Cardiac fibroblast (primary cell): ENCODE measurements at regions not wholly inside any gene's neighbourhood (a gene's known extent, or its start where the extent isn't known, plus 50 kb on each side); places are given as distances from the start of the nearest gene placed in this dataset.

Source experiments
- DNase-seq, 2 donors: peaks; one replicate each; pipeline versions ENCODE4 v3.0.0 to v3.0.0-alpha.2; 2010; ENCODE audit warnings: low read depth in 2 of 2
- H3K4me3 ChIP-seq, 2 donors: replicated peaks in 1 of 2; 1 replicate in 1 of 2; 2 replicates in 1 of 2; pipeline ENCODE4 v1.5.1; 2011; ENCODE audit warnings: low read depth in 2 of 2, low read length in 2 of 2, mild to moderate bottlenecking in 2 of 2, moderate library complexity in 1 of 2
- TF ChIP-seq, protein P1 (sequence below): IDR thresholded peaks from one replicate; pipeline ENCODE4 v1.5.1; 2011; ENCODE audit warnings: low read depth, mild to moderate bottlenecking, low read length, inconsistent platforms

DNA sequence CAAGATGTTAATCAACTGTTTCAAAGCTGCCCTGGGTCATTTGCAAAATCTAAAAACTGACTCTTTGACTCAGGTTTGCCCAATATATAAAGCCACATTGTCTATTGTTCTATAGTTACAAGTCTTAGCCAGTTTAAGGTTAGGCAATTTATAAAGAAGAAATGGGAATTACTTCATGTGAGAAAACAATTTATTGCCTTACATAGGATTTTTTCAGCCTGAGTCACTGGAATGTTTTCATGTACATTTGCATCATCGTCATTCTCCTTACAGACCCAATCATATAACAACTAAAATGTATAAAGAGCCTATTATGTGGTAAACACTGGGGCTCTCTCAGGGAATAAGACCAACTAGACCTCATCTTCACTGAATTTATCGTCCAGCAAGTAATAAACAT lies 100.3 kb upstream of the PLEKHG7 start:
- TF ChIP-seq, protein P1, sequence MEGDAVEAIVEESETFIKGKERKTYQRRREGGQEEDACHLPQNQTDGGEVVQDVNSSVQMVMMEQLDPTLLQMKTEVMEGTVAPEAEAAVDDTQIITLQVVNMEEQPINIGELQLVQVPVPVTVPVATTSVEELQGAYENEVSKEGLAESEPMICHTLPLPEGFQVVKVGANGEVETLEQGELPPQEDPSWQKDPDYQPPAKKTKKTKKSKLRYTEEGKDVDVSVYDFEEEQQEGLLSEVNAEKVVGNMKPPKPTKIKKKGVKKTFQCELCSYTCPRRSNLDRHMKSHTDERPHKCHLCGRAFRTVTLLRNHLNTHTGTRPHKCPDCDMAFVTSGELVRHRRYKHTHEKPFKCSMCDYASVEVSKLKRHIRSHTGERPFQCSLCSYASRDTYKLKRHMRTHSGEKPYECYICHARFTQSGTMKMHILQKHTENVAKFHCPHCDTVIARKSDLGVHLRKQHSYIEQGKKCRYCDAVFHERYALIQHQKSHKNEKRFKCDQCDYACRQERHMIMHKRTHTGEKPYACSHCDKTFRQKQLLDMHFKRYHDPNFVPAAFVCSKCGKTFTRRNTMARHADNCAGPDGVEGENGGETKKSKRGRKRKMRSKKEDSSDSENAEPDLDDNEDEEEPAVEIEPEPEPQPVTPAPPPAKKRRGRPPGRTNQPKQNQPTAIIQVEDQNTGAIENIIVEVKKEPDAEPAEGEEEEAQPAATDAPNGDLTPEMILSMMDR = no peak
- DNase-seq = peak; percentile 90 to 99
- H3K4me3 ChIP-seq = no peak overlapping the region

DNA sequence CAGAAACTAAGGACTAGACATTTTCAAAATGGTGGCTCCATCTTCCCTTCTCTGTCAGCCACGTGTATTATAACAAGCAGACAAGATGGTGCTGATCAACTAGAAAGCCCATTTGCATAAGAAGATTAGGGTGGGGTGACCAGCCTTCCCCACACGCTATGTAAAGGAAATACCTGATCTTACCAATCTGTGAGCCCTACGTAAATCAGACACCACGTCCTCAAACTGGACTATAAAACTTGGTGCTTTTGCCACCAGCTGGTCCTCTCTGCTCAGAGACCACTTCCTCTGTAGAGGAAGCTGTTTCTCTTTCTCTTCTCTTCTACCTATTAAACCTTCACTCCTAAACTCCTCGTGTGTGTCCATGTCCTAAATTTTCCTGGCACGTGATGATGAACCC lies 101.1 kb upstream of the PLEKHG7 start:
- no peak overlapping the region for H3K4me3 ChIP-seq

DNA sequence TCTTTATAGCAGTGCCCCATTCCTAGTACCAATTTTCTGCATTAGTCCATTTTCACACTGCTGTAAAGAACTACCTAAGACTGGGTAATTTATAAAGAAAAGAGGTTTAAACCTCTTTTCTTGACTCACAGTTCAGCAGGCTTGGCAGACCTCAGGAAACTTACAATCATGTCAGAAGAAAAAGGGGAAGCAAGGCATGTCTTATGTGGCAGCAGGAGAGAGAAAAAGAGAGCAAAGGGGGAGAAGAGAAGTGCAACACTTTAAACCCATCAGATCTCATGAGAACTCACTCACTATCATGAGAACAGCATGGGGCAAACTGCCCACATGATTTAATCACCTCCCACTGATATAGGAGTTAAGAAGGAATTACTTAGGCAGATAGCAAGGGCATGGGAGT lies 101.6 kb upstream of the PLEKHG7 start:
- no peak for DNase-seq
- no peak overlapping the region for H3K4me3 ChIP-seq
- TF ChIP-seq, protein P1 = no peak

More for the DNA sequence above, 101.1 kb upstream of the PLEKHG7 start:
- DNase-seq = no peak
- TF ChIP-seq, protein P1 = no peak

DNA sequence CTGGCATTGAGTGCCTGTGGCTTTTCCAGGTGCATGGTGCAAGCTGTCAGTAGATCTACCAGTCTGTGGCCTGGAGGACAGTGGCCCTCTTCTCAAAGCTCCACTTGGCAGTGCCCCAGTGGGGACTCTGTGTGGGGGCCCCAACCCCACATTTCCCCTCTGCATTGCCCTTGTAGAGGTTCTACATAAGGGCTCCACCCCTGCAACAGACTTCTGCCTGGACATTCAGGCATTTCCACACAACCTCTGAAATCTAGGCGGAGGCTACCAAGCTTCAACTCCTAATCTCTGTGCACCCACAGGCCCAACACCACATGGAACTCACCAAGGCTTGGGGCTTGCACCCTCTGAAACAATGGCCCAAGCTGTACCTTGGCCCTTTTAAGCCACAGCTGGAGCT lies 102.7 kb upstream of the PLEKHG7 start:
- no peak overlapping the region for H3K4me3 ChIP-seq
- DNase-seq = no peak
- TF ChIP-seq, protein P1 = no peak

DNA sequence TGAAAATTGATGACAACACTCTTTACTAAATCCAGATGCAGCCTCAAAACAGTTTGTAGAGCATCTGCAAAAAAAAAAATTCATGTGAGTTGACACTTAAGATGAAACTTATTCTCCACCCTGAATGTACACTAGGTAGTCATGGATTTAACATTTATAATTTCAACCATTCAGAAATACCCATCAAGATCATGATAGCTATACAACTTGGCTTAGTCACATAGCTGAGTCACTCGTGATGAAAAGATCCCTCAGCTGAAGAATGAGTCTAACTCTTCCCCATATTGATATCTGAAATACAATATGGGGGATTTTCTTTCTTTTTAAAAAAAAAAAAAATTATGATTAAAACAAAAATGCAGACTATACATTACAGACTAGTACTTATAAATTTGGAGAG lies 104.8 kb upstream of the PLEKHG7 start:
- TF ChIP-seq, protein P1 = no peak
- DNase-seq = peak in 1 of 2 donors; percentile 87
- no peak overlapping the region for H3K4me3 ChIP-seq

DNA sequence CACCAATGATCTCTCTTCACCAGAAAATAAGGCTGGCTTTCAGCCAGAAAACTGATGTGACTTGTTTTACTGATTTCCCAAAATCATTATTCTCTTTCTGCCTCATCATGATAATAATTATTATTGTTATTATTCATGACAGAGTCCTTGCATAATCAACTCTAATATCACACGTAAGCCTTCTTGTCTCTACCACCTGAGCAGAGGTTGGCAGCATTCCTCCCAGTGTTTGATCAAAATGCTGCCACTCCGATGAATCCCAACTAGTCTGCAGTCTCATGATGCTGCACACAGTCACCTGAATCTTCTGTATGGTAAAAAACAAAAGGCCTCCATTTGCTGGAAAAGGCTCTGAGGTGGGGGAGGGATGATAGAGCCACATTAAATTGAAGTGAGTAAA lies 105.7 kb upstream of the PLEKHG7 start:
- TF ChIP-seq, protein P1 = no peak
- no peak for DNase-seq

DNA sequence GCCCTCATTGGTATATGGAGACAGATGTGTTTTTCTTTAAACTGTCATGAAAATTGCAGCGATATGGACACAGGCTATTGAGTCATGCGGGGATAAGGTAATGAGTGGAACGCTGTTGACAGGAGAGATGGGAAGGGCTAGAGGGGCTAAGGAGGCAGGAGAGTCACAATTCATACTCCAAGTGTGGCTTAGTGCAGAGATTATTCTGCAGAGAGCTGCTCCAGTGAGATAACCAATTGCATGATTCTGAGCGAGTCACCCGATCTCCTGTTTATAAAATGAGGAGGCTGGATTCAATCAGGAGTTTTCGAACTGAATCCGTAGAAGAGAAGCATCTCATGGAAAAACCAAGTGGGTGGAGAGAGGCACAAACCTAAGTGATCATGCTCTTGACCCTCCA lies 106.4 kb upstream of the PLEKHG7 start:
- H3K4me3 ChIP-seq = no peak overlapping the region
- peak; percentile 55 to 62 for DNase-seq
- TF ChIP-seq, protein P1 = no peak

More for the DNA sequence above, 105.7 kb upstream of the PLEKHG7 start:
- no peak overlapping the region for H3K4me3 ChIP-seq
